Activated CD4-positive, alpha-beta T cell treated with anti-CD3 and anti-CD28 coated beads, Interleukin-2, amount 50 U/mL, for 4 hours (primary cell): ENCODE measurements at regions not wholly inside any gene's neighbourhood (a gene's known extent, or its start where the extent isn't known, plus 50 kb on each side); places are given as distances from the start of the nearest gene placed in this dataset.

ENCODE experiments used
- DNase-seq, 2 experiments: peaks; one replicate each; pipeline ENCODE4 v3.0.0-alpha.2; 2020

DNA sequence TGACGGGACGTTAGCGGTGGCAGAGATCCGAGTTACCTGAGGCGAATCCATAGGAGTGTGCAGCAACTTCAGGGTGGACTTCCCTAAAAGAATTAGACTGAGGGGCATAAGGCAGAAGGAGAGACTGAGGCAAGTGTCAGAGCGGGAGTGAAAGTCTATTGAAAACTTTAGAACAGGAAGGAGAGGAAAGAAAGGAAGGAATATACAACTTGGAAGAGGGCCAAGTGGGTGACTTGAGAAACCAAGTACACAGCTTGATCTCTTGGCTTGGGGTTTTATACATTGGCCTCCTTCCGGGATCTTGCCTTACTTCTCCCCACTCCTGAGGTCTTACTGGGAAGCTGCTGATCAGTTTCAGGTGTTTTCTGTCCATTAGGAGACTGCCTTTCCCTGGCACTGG, 84.9 kb downstream of the SNX18 start:
- DNase-seq: no peak

GRCh38 chr5:54601411-54602230, 84.1 kb downstream of the SNX18 start:
- no peak for DNase-seq
